H1 (cell line): ENCODE measurements at regions not wholly inside any gene's neighbourhood (a gene's known extent, or its start where the extent isn't known, plus 50 kb on each side); places are given as distances from the start of the nearest gene placed in this dataset.

ENCODE experiments used
- CTCF ChIA-PET: fragments of 300-600 bp; sonication (Branson Sonifier 250); formaldehyde crosslinking; loops from one replicate; lab custom pipeline; 2021; ENCODE audit not compliant: partially characterized antibody; lab: Charles Lee
- POLR2A ChIA-PET: fragments of 300-600 bp; sonication (Branson Sonifier 250); formaldehyde crosslinking; loops from one replicate; lab custom pipeline; 2021; ENCODE audit warnings: inconsistent platforms; ENCODE audit not compliant: partially characterized antibody; lab: Charles Lee
- DNase-seq, 2 experiments: peaks; one replicate each; pipeline versions ENCODE4 v3.0.0 to v3.0.0-alpha.2; 2010 to 2022; ENCODE audit warnings: low spot score in 2 of 2, low read depth in 1 of 2, mixed read lengths in 1 of 2
- FAIRE-seq: peaks from 2 replicates; lab custom pipeline; 2011; peaks lifted over from hg19 to GRCh38; lab: Jason Lieb, UNC
- H2AFZ ChIP-seq: 2 replicates; pipeline ENCODE4 v1.8.1; 2012; ENCODE audit warnings: low read length, inconsistent platforms
- H2AK5ac ChIP-seq: 2 replicates; pipeline ENCODE4 v1.6.1; 2013; ENCODE audit warnings: low read depth, low read length
- H2BK120ac ChIP-seq: replicated peaks from 2 replicates; pipeline ENCODE3; 2013; ENCODE audit warnings: low read depth, low read length, inconsistent platforms
- H2BK12ac ChIP-seq: 2 replicates; pipeline ENCODE4 v1.6.1; 2013; ENCODE audit warnings: low read depth, low read length
- H2BK15ac ChIP-seq: 2 replicates; pipeline ENCODE4 v1.6.1; 2013; ENCODE audit warnings: low read length
- H2BK20ac ChIP-seq: 2 replicates; pipeline ENCODE4 v1.6.1; 2013; ENCODE audit warnings: low read length
- H2BK5ac ChIP-seq: 2 replicates; pipeline ENCODE4 v1.6.1; 2013; ENCODE audit warnings: low read depth, low read length
- H3K14ac ChIP-seq: 2 replicates; pipeline ENCODE4 v1.6.1; 2013; ENCODE audit warnings: inconsistent platforms; ENCODE audit not compliant: insufficient read length
- H3K18ac ChIP-seq: 2 replicates; pipeline ENCODE4 v1.6.1; 2013; ENCODE audit warnings: low read length; ENCODE audit errors: extremely low read depth
- H3K23ac ChIP-seq: 2 replicates; pipeline ENCODE4 v1.6.1; 2013; ENCODE audit warnings: inconsistent platforms; ENCODE audit not compliant: insufficient read length
- H3K23me2 ChIP-seq: 2 replicates; pipeline ENCODE4 v1.6.1; 2013; ENCODE audit warnings: low read depth, low read length
- H3K27ac ChIP-seq: 2 replicates; pipeline ENCODE4 v1.6.1; 2011; ENCODE audit warnings: low read depth, low read length, inconsistent platforms
- H3K27me3 ChIP-seq, 4 experiments: replicated peaks in 1 of 4; 1 replicate in 1 of 4; 2 replicates in 3 of 4; pipeline versions ENCODE4 v1.6.1 to v1.8.1; 2011 to 2013; ENCODE audit warnings: low read length in 3 of 4, mild to moderate bottlenecking in 3 of 4, inconsistent platforms in 2 of 4, mixed read lengths in 2 of 4, moderate library complexity in 1 of 4; ENCODE audit not compliant: control insufficient read depth in 3 of 4, insufficient read depth in 3 of 4; ENCODE audit errors: extremely low read depth in 1 of 4
- H3K36me3 ChIP-seq, 4 experiments: 2 replicates each; pipeline versions ENCODE4 v1.6.1 to v1.8.1; 2011 to 2013; ENCODE audit warnings: mild to moderate bottlenecking in 4 of 4, low read length in 3 of 4, moderate library complexity in 2 of 4, control low read depth in 1 of 4, inconsistent platforms in 1 of 4; ENCODE audit not compliant: insufficient read depth in 4 of 4, control insufficient read depth in 2 of 4
- H3K4ac ChIP-seq: replicated peaks from 2 replicates; pipeline ENCODE3; 2013; ENCODE audit warnings: low read length, low read depth, mixed read lengths, inconsistent platforms; ENCODE audit not compliant: insufficient read length
- H3K4me1 ChIP-seq, 4 experiments: replicated peaks in 1 of 4; 1 replicate in 1 of 4; 2 replicates in 3 of 4; pipeline versions ENCODE4 v1.6.1 to v1.8.1; 2011 to 2013; ENCODE audit warnings: low read length in 3 of 4, inconsistent platforms in 2 of 4, mixed read lengths in 1 of 4; ENCODE audit not compliant: insufficient read depth in 4 of 4, control insufficient read depth in 3 of 4
- H3K4me2 ChIP-seq, 2 experiments: 2 replicates each; pipeline versions ENCODE4 v1.6.1 to v1.8.1; 2011 to 2013; ENCODE audit warnings: low read depth in 2 of 2, low read length in 2 of 2, control low read depth in 1 of 2, inconsistent platforms in 1 of 2, mild to moderate bottlenecking in 1 of 2; ENCODE audit not compliant: insufficient read depth in 1 of 2
- H3K4me3 ChIP-seq, 4 experiments: fragments of 200-600, 300-600 bp in 1 of 4; sonication (generic), shearing (Covaris generic), sonication (Bioruptor Twin) in 1 of 4; 2 replicates each; pipeline versions ENCODE4 v1.5.1 to v1.8.1; 2011 to 2016; ENCODE audit warnings: low read length in 4 of 4, low read depth in 3 of 4, control low read depth in 2 of 4, inconsistent platforms in 2 of 4, mild to moderate bottlenecking in 2 of 4, mixed read lengths in 1 of 4, moderate library complexity in 1 of 4; ENCODE audit not compliant: insufficient read depth in 2 of 4; ENCODE audit errors: extremely low read depth in 1 of 4
- H3K56ac ChIP-seq: replicated peaks from 2 replicates; pipeline ENCODE3; 2013; ENCODE audit warnings: low read depth, mild to moderate bottlenecking, mixed read lengths, low read length, inconsistent platforms; ENCODE audit not compliant: insufficient read length
- H3K79me1 ChIP-seq: 2 replicates; pipeline ENCODE4 v1.6.1; 2013; ENCODE audit warnings: low read depth, low read length, control low read depth
- H3K79me2 ChIP-seq, 2 experiments: 2 replicates each; pipeline versions ENCODE4 v1.6.1 to v1.8.1; 2012 to 2013; ENCODE audit warnings: low read length in 2 of 2, mild to moderate bottlenecking in 2 of 2, inconsistent platforms in 1 of 2; ENCODE audit not compliant: insufficient read depth in 2 of 2, control insufficient read depth in 1 of 2
- H3K9ac ChIP-seq, 4 experiments: replicated peaks in 1 of 4; 1 replicate in 1 of 4; 2 replicates in 3 of 4; pipeline versions ENCODE4 v1.6.1 to v1.8.1; 2011 to 2013; ENCODE audit warnings: low read depth in 3 of 4, low read length in 3 of 4, control low read depth in 2 of 4, mild to moderate bottlenecking in 2 of 4, moderate library complexity in 2 of 4, inconsistent platforms in 1 of 4; ENCODE audit errors: extremely low read depth in 1 of 4
- H3K9me3 ChIP-seq, 2 experiments: 2 replicates each; pipeline versions ENCODE4 v1.6.1 to v1.8.1; 2012 to 2013; ENCODE audit warnings: mild to moderate bottlenecking in 2 of 2, moderate library complexity in 2 of 2, control low read depth in 1 of 2, inconsistent platforms in 1 of 2, low read depth in 1 of 2, low read length in 1 of 2, mixed read lengths in 1 of 2; ENCODE audit not compliant: insufficient read depth in 2 of 2
- H4K20me1 ChIP-seq, 2 experiments: replicated peaks in 1 of 2; 2 replicates each; pipeline versions ENCODE3 to v1.8.1; 2011 to 2013; ENCODE audit warnings: inconsistent platforms in 2 of 2, low read length in 2 of 2, mild to moderate bottlenecking in 1 of 2; ENCODE audit not compliant: insufficient read depth in 2 of 2, control insufficient read depth in 1 of 2
- H4K5ac ChIP-seq: 2 replicates; pipeline ENCODE4 v1.6.1; 2013; ENCODE audit warnings: low read length, low read depth, mixed read lengths, inconsistent platforms; ENCODE audit not compliant: insufficient read length
- H4K8ac ChIP-seq: 2 replicates; pipeline ENCODE4 v1.8.0; 2013; ENCODE audit warnings: mild to moderate bottlenecking, moderate library complexity, low read length, inconsistent platforms; ENCODE audit not compliant: insufficient read depth; ENCODE audit errors: extremely low read depth
- H4K91ac ChIP-seq: replicated peaks from 2 replicates; pipeline ENCODE3; 2013; ENCODE audit warnings: low read length, mixed read lengths, inconsistent platforms; ENCODE audit not compliant: insufficient read length
- CBX5 ChIP-seq: fragments of 300-800, 300-1000 bp; sonication (generic); IDR thresholded peaks from 2 replicates; pipeline ENCODE4 v1.7.1; 2016; ENCODE audit warnings: antibody characterized with exemption, low read length, low read depth
- WGBS, 2 experiments: shearing (Covaris generic) in 1 of 2; methylation state at CpG; one replicate each; pipeline versions ENCODE4 v1.1.6 to v1.1.7; 2013 to 2015; ENCODE audit warnings: low lambda C conversion rate in 2 of 2, mixed read lengths in 2 of 2, inconsistent platforms in 1 of 2, low coverage in 1 of 2, missing lambda C conversion rate in 1 of 2; ENCODE audit not compliant: insufficient replicate concordance in 2 of 2, insufficient coverage in 1 of 2, insufficient read length in 1 of 2; ENCODE audit errors: extremely low coverage in 1 of 2, missing lambda C conversion rate in 1 of 2; 5-methylcytosine and 5-hydroxymethylcytosine counted together

DNA sequence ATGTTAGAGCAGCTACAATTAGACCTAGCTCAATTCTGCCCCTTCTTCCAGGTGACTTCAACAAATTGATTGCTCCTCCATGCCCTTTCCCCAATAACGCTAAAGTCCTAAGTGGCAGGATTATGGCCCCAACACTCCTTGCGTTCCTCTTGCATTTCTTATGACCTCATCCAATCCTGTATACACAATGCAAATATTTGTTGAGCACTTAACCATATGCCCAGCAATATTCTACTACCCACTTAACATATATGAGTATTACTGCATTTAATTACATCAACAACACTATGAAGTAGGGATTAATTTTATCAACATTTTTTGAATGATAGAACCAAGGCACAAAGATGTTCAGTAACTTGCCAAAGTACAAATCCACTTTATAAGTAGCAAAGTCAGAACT lies 54.2 kb upstream of the ACVR2A start:
- H4K5ac ChIP-seq = no peak overlapping the region
- no peak overlapping the region for H3K23ac ChIP-seq
- POLR2A ChIA-PET = no interaction called here
- H3K4me1 ChIP-seq = peaks cover 0 to 2% (median 0%) of the 10 kb centered on the region in 4 experiments; a peak in 1 of 7 replicates
- DNase-seq (no peak), FAIRE-seq (no peak)
- no peaks in the 10 kb centered on the region for H3K9me3 ChIP-seq
- H3K14ac ChIP-seq = no peak overlapping the region
- no peak overlapping the region for H4K8ac ChIP-seq
- H3K4ac ChIP-seq = no peak overlapping the region
- no peak overlapping the region for H2BK12ac ChIP-seq
- H2BK5ac ChIP-seq = no peak overlapping the region
- no peaks in the 10 kb centered on the region for H4K20me1 ChIP-seq
- H2AFZ ChIP-seq = no peak overlapping the region
- CTCF ChIA-PET = interaction anchor here (0.7 kb wide), 1 partner anchor 53 kb away, joined by 4 read pairs; no protein-coding TSS in a partner anchor
- no peak overlapping the region for H2BK120ac ChIP-seq
- H3K4me2 ChIP-seq = no peak overlapping the region
- no peaks in the 10 kb centered on the region for H3K79me1 ChIP-seq
- 98% methylated on average over 2 of the region's 2 CpGs; no CpG with 5 or more reads in 1 of the 2 experiments for WGBS, 2 experiments
- H2BK20ac ChIP-seq = no peak overlapping the region
- H3K9ac ChIP-seq = no peak overlapping the region
- no peak overlapping the region for H2AK5ac ChIP-seq
- H3K18ac ChIP-seq = no peak overlapping the region
- H3K4me3 ChIP-seq = no peak overlapping the region
- H3K56ac ChIP-seq = no peak overlapping the region
- no peak overlapping the region for H3K27ac ChIP-seq
- no peaks in the 10 kb centered on the region for H3K79me2 ChIP-seq
- H2BK15ac ChIP-seq = no peak overlapping the region
- H3K23me2 ChIP-seq = no peaks in the 10 kb centered on the region
- H4K91ac ChIP-seq = no peak overlapping the region
- H3K36me3 ChIP-seq = no peaks in the 10 kb centered on the region
- TF ChIP-seq CBX5 = no peak
- H3K27me3 ChIP-seq = no peaks in the 10 kb centered on the region
